ENCODE measurements at regions not wholly inside any gene's neighbourhood (a gene's known extent, or its start where the extent isn't known, plus 50 kb on each side); places are given as distances from the start of the nearest gene placed in this dataset.

- Mint-ChIP-seq H3K4me1 (ENCODE audit: low read depth) (no peaks in the 10 kb centered on the region), H3K36me3 (ENCODE audit: low read depth) (no peaks in the 10 kb centered on the region), H3K4me3 (ENCODE audit: unreplicated experiment) (no peak overlapping the region), H3K9me3 (ENCODE audit: low read depth) (no peaks in the 10 kb centered on the region), H3K27ac (ENCODE audit: unreplicated experiment) (no peak overlapping the region), H3K27me3 (ENCODE audit: low read depth) (peaks cover 3% of the 10 kb centered on the region)
- no peak for TF ChIP-seq CTCF (IDR thresholded peaks at IDR 0.05)
- DNase-seq (ENCODE audit: low spot score) = no peak
Observed at GRCh38 chr2:146918280-146918679, 926.5 kb upstream of the ACVR2A start.

- no peak for DNase-seq (ENCODE audit: low spot score)
- no peaks in the 10 kb centered on the region for H3K4me1 Mint-ChIP-seq (ENCODE audit: low read depth)
- no peaks in the 10 kb centered on the region for H3K36me3 Mint-ChIP-seq (ENCODE audit: low read depth)
- TF ChIP-seq CTCF (IDR thresholded peaks at IDR 0.05) = no peak
- no peak overlapping the region for H3K27ac Mint-ChIP-seq (ENCODE audit: unreplicated experiment)
- H3K9me3 Mint-ChIP-seq (ENCODE audit: low read depth) = no peaks in the 10 kb centered on the region
- no peaks in the 10 kb centered on the region for H3K27me3 Mint-ChIP-seq (ENCODE audit: low read depth)
- no peak overlapping the region for H3K4me3 Mint-ChIP-seq (ENCODE audit: unreplicated experiment)
Observed at GRCh38 chr2:146917431-146918042, 927.3 kb upstream of the ACVR2A start.

- Mint-ChIP-seq H3K36me3 (ENCODE audit: low read depth) (no peaks in the 10 kb centered on the region), H3K27ac (ENCODE audit: unreplicated experiment) (no peak overlapping the region), H3K27me3 (ENCODE audit: low read depth) (no peaks in the 10 kb centered on the region), H3K9me3 (ENCODE audit: low read depth) (no peaks in the 10 kb centered on the region), H3K4me1 (ENCODE audit: low read depth) (no peaks in the 10 kb centered on the region), H3K4me3 (ENCODE audit: unreplicated experiment) (no peak overlapping the region)
- TF ChIP-seq CTCF (IDR thresholded peaks at IDR 0.05) = no peak
- DNase-seq (ENCODE audit: low spot score) = no peak
Observed at GRCh38 chr2:146916914-146917313, 927.9 kb upstream of the ACVR2A start.

- TF ChIP-seq CTCF (IDR thresholded peaks at IDR 0.05) = no peak
- H3K36me3 Mint-ChIP-seq (ENCODE audit: low read depth) = no peaks in the 10 kb centered on the region
- H3K9me3 Mint-ChIP-seq (ENCODE audit: low read depth) = no peaks in the 10 kb centered on the region
- DNase-seq (ENCODE audit: low spot score) = no peak
- H3K27me3 Mint-ChIP-seq (ENCODE audit: low read depth) = no peaks in the 10 kb centered on the region
- no peaks in the 10 kb centered on the region for H3K4me1 Mint-ChIP-seq (ENCODE audit: low read depth)
- no peak overlapping the region for H3K27ac Mint-ChIP-seq (ENCODE audit: unreplicated experiment)
- H3K4me3 Mint-ChIP-seq (ENCODE audit: unreplicated experiment) = no peak overlapping the region
Observed at GRCh38 chr2:146913476-146913875, 931.4 kb upstream of the ACVR2A start.

GRCh38 chr2:146912536-146912935 is 932.3 kb upstream of the ACVR2A start:
- Mint-ChIP-seq H3K36me3 (ENCODE audit: low read depth) (no peaks in the 10 kb centered on the region), H3K4me1 (ENCODE audit: low read depth) (no peaks in the 10 kb centered on the region)
- no peak for TF ChIP-seq CTCF (IDR thresholded peaks at IDR 0.05)

More at GRCh38 chr2:146912536-146912935, 932.3 kb upstream of the ACVR2A start:
- no peak for DNase-seq (ENCODE audit: low spot score)
- no peaks in the 10 kb centered on the region for H3K9me3 Mint-ChIP-seq (ENCODE audit: low read depth)
- H3K4me3 Mint-ChIP-seq (ENCODE audit: unreplicated experiment) = no peak overlapping the region
- H3K27ac Mint-ChIP-seq (ENCODE audit: unreplicated experiment) = no peak overlapping the region
- no peaks in the 10 kb centered on the region for H3K27me3 Mint-ChIP-seq (ENCODE audit: low read depth)
